ENCODE measurements at regions not wholly inside any gene's neighbourhood (a gene's known extent, or its start where the extent isn't known, plus 50 kb on each side); places are given as distances from the start of the nearest gene placed in this dataset.
A peak's percentile ranks its signal among the peaks of the same experiment; 100 is the strongest.

GRCh38 chr4:54823616-54824015 lies 165.9 kb downstream of the KIT start:
- Histone ChIP-seq H3K27me3 (ENCODE audit: control insufficient read depth in 2 of 2, insufficient read depth in 2 of 2, low read length in 2 of 2) (no peaks in the 10 kb centered on the region), H2AFZ (ENCODE audit: insufficient read depth, low read depth, low read length, poor library complexity, severe bottlenecking) (no peak overlapping the region), H3K27ac (ENCODE audit: low read depth in 1 of 2, low read length in 2 of 2) (no peak overlapping the region), H3K4me3 (replicated peaks in 1 of 3; ENCODE audit: low read depth in 2 of 3, low read length in 3 of 3) (no peak overlapping the region), H4K20me1 (ENCODE audit: insufficient read depth, low read length) (no peaks in the 10 kb centered on the region), H3K9me3 (replicated peaks in 1 of 2; ENCODE audit: control insufficient read depth in 1 of 2, insufficient read depth in 1 of 2, low read length in 2 of 2) (no peaks in the 10 kb centered on the region), H3K9ac (ENCODE audit: insufficient read depth, low read length, poor library complexity, severe bottlenecking) (no peak overlapping the region), H3K79me2 (ENCODE audit: insufficient read depth, low read length) (no peaks in the 10 kb centered on the region), H3K4me2 (replicated peaks; ENCODE audit: extremely low read depth, low read length, poor library complexity, severe bottlenecking) (no peak overlapping the region), H3K4me1 (ENCODE audit: control insufficient read depth in 1 of 2, insufficient read depth in 2 of 2, low read length in 2 of 2) (peaks cover 11 to 13% of the 10 kb centered on the region in 2 donors), H3K36me3 (replicated peaks in 1 of 2; ENCODE audit: control insufficient read depth in 1 of 2, insufficient read depth in 2 of 2, low read length in 2 of 2) (no peaks in the 10 kb centered on the region)
- H3K4me3 Mint-ChIP-seq, result no peak overlapping the region
- TF ChIP-seq CTCF (IDR thresholded peaks at IDR 0.05), result no peak
- peaks cover 2 to 20% (median 8%) of the 10 kb centered on the region in 7 donors for H3K9me3 Mint-ChIP-seq
- no CpG with 5 or more reads among the region's 1 CpG for WGBS (ENCODE audit: insufficient coverage)
- no peak for DNase-seq
- H3K4me1 Mint-ChIP-seq, result peaks cover 21% of the 10 kb centered on the region
- intact Hi-C loops (cut with micrococcal nuclease), result no loop called here
- H3K27ac Mint-ChIP-seq, result no peak overlapping the region
- H3K36me3 Mint-ChIP-seq, result peaks cover 0 to 2% of the 10 kb centered on the region in 2 donors
- H3K27me3 Mint-ChIP-seq (ENCODE audit: low read depth in 3 of 3), result peaks cover 0 to 2% (median 0%) of the 10 kb centered on the region in 3 donors

GRCh38 chr4:54819034-54819433 lies 161.3 kb downstream of the KIT start:
- Mint-ChIP-seq H3K27ac (peak overlapping the region in 3 of 7 donors; percentile 22 to 86 (median 33)), H3K27me3 (ENCODE audit: low read depth in 3 of 3) (no peaks in the 10 kb centered on the region), H3K4me3 (peak overlapping the region; percentile 51 to 68), H3K4me1 (peaks cover 21% of the 10 kb centered on the region), H3K36me3 (no peaks in the 10 kb centered on the region), H3K9me3 (peaks cover under 1 to 9% (median 4%) of the 10 kb centered on the region in 7 donors)
- Histone ChIP-seq H3K9ac (ENCODE audit: insufficient read depth, low read length, poor library complexity, severe bottlenecking) (no peak overlapping the region), H3K79me2 (ENCODE audit: insufficient read depth, low read length) (no peaks in the 10 kb centered on the region), H4K20me1 (ENCODE audit: insufficient read depth, low read length) (no peaks in the 10 kb centered on the region), H3K27me3 (ENCODE audit: control insufficient read depth in 2 of 2, insufficient read depth in 2 of 2, low read length in 2 of 2) (no peaks in the 10 kb centered on the region), H3K4me2 (replicated peaks; ENCODE audit: extremely low read depth, low read length, poor library complexity, severe bottlenecking) (peak overlapping the region; percentile 39), H2AFZ (ENCODE audit: insufficient read depth, low read depth, low read length, poor library complexity, severe bottlenecking) (peak overlapping the region; percentile 36), H3K9me3 (replicated peaks in 1 of 2; ENCODE audit: control insufficient read depth in 1 of 2, insufficient read depth in 1 of 2, low read length in 2 of 2) (no peaks in the 10 kb centered on the region), H3K4me3 (replicated peaks in 1 of 3; ENCODE audit: low read depth in 2 of 3, low read length in 3 of 3) (no peak overlapping the region), H3K27ac (ENCODE audit: low read depth in 1 of 2, low read length in 2 of 2) (no peak overlapping the region), H3K4me1 (ENCODE audit: control insufficient read depth in 1 of 2, insufficient read depth in 2 of 2, low read length in 2 of 2) (peaks cover 11 to 13% of the 10 kb centered on the region in 2 donors), H3K36me3 (replicated peaks in 1 of 2; ENCODE audit: control insufficient read depth in 1 of 2, insufficient read depth in 2 of 2, low read length in 2 of 2) (no peaks in the 10 kb centered on the region)
- WGBS (ENCODE audit: insufficient coverage), result no CpG with 5 or more reads among the region's 5 CpGs
- no peak for TF ChIP-seq CTCF (IDR thresholded peaks at IDR 0.05)
- intact Hi-C loops (cut with micrococcal nuclease), result no loop called here
- DNase-seq, result no peak

All from CD14-positive monocyte (primary cell).